SU-DHL-6 (cell line): ENCODE measurements at regions not wholly inside any gene's neighbourhood (a gene's known extent, or its start where the extent isn't known, plus 50 kb on each side); places are given as distances from the start of the nearest gene placed in this dataset.
"Not testable (repeated sequence)": the region's sequence is repeated elsewhere in the genome, so short reads cannot be mapped to it uniquely, and the experiment has no call there.

Experiments
- H2AFZ ChIP-seq: fragments of 200-600 bp; sonication (generic); 2 replicates; pipeline ENCODE4 v1.6.1; 2014; ENCODE audit warnings: low read depth, mild to moderate bottlenecking, moderate library complexity, mixed read lengths, antibody characterized with exemption, low read length; ENCODE audit not compliant: severe bottlenecking
- H3F3A ChIP-seq: fragments of 200-600 bp; shearing (Covaris generic); 2 replicates; pipeline ENCODE4 v1.6.0; 2016; ENCODE audit warnings: antibody characterized with exemption, mild to moderate bottlenecking; ENCODE audit not compliant: insufficient read depth
- H3K27ac ChIP-seq: fragments of 200-600 bp; sonication (generic); 2 replicates; pipeline ENCODE4 v1.5.1; 2016; ENCODE audit warnings: low read depth, mild to moderate bottlenecking, low read length, moderate library complexity, mixed read lengths
- H3K27me3 ChIP-seq: fragments of 200-600 bp; sonication (generic), shearing (Covaris generic); 2 replicates; pipeline ENCODE4 v1.6.0; 2014; ENCODE audit warnings: mild to moderate bottlenecking, low read length
- H3K36me3 ChIP-seq: fragments of 200-600 bp; sonication (generic); 2 replicates; pipeline ENCODE4 v1.6.1; 2014; ENCODE audit warnings: mild to moderate bottlenecking, low read length, mixed read lengths
- H3K4me2 ChIP-seq: fragments of 300-600, 200-600 bp; shearing (Covaris generic), sonication (generic); 2 replicates; pipeline ENCODE4 v1.6.0; 2014; ENCODE audit warnings: low read length, low read depth, mild to moderate bottlenecking; ENCODE audit not compliant: poor library complexity, severe bottlenecking
- H3K4me3 ChIP-seq: fragments of 200-600 bp; sonication (generic); 2 replicates; pipeline ENCODE4 v1.5.1; 2014; ENCODE audit warnings: antibody characterized with exemption, low read length, mild to moderate bottlenecking, mixed read lengths; ENCODE audit not compliant: insufficient read depth, poor library complexity, severe bottlenecking
- H3K79me2 ChIP-seq: fragments of 200-600 bp; sonication (generic); 2 replicates; pipeline ENCODE4 v1.6.1; 2014; ENCODE audit warnings: mild to moderate bottlenecking, low read length, moderate library complexity; ENCODE audit not compliant: insufficient read depth
- H3K9ac ChIP-seq: fragments of 200-600 bp; sonication (generic); 2 replicates; pipeline ENCODE4 v1.7.0; 2014; ENCODE audit warnings: mild to moderate bottlenecking, low read length
- H3K9me2 ChIP-seq: fragments of 200-600 bp; sonication (generic); replicated peaks from 2 replicates; pipeline ENCODE4 v1.6.1; 2014; ENCODE audit warnings: low read length; ENCODE audit not compliant: insufficient read depth
- H3K9me3 ChIP-seq: fragments of 200-600 bp; sonication (generic); 2 replicates; pipeline ENCODE4 v1.6.1; 2014; ENCODE audit warnings: low read length, mixed read lengths; ENCODE audit not compliant: insufficient read depth
- H4K20me1 ChIP-seq: fragments of 200-600 bp; sonication (generic); 2 replicates; pipeline ENCODE4 v1.6.1; 2014; ENCODE audit warnings: low read depth, mild to moderate bottlenecking, antibody characterized with exemption, low read length, moderate library complexity, mixed read lengths

DNA sequence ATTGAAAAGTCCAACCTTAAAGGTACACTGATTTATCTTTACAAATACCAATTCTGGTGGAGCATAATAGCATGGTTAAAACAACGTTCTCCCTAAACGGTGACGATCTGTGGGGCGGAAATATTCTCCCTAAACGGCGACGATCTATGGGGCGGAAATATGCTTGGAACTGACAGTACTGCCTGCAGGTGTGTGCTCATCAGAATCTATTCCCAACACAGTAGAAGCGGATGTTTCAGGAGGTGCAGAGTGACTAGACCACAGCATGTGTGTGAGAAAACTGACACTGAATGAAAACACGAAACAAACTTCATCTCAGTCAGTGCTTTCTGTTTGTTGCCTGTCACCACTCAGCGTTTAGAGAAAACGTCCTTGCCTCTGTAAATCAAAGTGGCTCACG, 210.0 kb downstream of the BANP start:
- not testable (repeated sequence) for H3K36me3 ChIP-seq, H3K4me2 ChIP-seq, H3K9me3 ChIP-seq, H3K27ac ChIP-seq, H4K20me1 ChIP-seq, H3K9ac ChIP-seq, H3F3A ChIP-seq, H2AFZ ChIP-seq, H3K27me3 ChIP-seq, H3K4me3 ChIP-seq, H3K9me2 ChIP-seq, H3K79me2 ChIP-seq

DNA sequence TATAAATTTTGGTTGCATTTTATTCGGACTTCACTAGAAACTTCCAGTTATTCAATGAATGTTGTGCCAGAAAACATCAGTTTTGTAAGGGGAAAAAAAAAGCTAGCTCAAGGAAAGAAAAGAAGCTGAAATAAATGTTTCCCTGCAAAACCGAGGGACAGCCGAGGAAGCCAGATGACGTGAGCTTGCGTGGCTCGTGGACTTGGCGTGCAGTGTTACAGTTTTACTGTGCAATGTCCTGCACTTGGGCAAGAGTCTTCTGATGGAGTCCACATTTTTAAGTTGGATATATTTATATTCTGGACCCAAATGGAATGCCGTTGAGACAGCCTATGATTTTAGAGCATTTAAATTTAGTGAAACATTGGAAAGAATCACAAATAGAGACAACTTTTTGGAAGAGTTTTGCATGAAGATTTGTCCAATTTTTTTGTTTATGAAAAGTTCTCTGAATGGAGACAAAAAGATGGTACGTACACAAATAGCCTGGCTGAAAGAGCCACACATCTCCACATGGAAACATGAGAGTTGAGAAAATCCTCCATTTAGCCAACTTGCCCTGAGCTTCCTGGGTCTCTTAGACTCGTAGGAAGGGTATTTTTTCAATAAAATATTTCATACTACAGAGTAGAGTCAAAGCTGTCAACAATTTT, 210.5 kb downstream of the BANP start:
- not testable (repeated sequence) for H3F3A ChIP-seq, H3K79me2 ChIP-seq, H3K4me3 ChIP-seq, H4K20me1 ChIP-seq, H3K9me3 ChIP-seq, H3K4me2 ChIP-seq, H3K9me2 ChIP-seq, H3K36me3 ChIP-seq, H2AFZ ChIP-seq, H3K9ac ChIP-seq, H3K27me3 ChIP-seq, H3K27ac ChIP-seq

DNA sequence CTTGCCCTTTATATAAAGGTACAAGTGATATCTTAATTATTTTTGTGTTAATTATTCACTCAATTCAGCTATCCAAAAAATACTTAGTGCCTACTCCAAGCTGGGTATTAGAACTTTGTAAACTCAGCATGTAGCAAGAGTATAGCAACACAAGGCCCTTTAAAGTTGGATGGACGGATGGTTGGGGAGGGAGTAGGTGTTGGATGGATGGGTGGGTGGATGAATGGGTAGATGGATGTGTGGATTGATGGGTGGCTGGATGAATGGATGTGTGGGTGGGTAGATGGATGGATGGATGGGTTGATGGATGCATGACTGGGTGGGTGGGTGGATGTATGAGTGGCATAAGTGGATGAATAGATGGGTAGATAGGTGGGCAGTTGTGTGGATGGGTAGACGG, 211.5 kb downstream of the BANP start:
- H3K9me3 ChIP-seq, H3K9ac ChIP-seq, H3K4me2 ChIP-seq, H4K20me1 ChIP-seq, H2AFZ ChIP-seq, H3F3A ChIP-seq, H3K36me3 ChIP-seq, H3K27ac ChIP-seq, H3K4me3 ChIP-seq, H3K9me2 ChIP-seq, H3K79me2 ChIP-seq, H3K27me3 ChIP-seq: not testable (repeated sequence)

DNA sequence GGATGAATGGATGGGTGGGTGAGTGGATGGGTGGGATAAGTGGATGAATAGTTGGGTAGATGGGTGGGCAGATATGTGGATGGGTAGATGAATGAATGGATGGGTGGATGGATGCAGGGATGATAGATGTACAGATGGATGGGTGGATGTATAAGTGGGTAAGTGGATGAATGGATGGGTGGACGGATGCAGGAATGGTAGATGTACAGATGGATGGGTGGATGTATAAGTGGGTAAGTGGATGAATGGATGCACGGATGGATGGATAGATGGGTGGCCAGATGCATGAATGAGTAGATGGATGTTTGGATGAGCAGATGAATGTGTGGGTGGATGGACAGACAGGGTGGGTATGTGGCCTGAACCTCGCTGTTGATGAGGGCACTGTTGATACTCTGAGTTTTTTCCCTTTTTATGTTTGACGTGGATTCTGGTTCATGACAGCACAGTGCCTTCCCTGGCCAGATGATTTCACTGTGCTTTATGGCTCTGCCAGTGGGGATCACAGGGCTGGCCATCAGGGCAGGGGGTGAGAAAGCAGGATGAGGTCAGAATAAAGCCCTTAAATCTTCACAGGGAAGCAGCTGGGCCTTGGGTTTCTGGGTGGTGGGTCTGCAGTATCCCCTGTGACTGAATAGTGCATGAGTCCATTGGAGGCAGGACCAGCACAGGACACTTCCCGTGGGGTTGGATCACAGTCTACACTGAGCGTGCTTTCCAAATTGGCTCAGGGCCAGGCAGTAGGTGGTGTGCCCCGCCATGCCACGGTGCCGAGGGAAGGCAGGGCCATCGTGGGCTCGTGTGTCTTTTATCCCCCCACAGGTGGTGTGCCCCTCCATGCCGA, 213.2 kb downstream of the BANP start:
- not testable (repeated sequence) for H3K27me3 ChIP-seq, H3K9me3 ChIP-seq, H3K9ac ChIP-seq, H3K27ac ChIP-seq, H3K4me2 ChIP-seq, H4K20me1 ChIP-seq, H3K36me3 ChIP-seq, H3F3A ChIP-seq, H3K9me2 ChIP-seq, H2AFZ ChIP-seq, H3K79me2 ChIP-seq, H3K4me3 ChIP-seq

DNA sequence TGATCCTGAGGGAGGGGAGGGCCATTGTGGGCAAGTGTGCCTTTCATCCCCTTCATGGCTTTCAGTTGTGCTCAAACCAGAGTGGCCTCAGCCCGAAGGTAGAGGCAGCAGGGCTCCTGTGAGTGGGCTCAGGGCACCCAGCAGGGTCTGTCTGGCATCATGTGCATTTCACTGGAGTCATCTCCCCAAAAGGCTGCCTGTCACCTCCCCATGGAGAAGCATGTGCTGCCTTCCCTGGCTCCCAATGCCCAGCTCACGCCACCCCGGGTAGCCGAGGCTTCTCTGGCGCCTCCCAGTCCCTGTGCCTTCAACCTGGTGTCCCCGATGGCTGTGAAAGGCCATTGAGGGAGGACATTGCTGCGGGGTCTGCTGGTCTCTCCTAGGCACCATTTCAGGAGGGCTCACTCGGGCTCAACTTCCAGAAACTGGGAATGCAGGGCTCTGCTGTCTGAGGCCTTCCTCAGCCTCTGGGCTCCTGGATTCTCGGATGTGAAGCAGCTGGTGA, 213.9 kb downstream of the BANP start:
- H3K36me3 ChIP-seq, H3K79me2 ChIP-seq, H3K4me3 ChIP-seq, H3K27me3 ChIP-seq, H3K9ac ChIP-seq, H3K9me3 ChIP-seq, H4K20me1 ChIP-seq, H3F3A ChIP-seq, H2AFZ ChIP-seq, H3K4me2 ChIP-seq, H3K9me2 ChIP-seq, H3K27ac ChIP-seq: not testable (repeated sequence)

DNA sequence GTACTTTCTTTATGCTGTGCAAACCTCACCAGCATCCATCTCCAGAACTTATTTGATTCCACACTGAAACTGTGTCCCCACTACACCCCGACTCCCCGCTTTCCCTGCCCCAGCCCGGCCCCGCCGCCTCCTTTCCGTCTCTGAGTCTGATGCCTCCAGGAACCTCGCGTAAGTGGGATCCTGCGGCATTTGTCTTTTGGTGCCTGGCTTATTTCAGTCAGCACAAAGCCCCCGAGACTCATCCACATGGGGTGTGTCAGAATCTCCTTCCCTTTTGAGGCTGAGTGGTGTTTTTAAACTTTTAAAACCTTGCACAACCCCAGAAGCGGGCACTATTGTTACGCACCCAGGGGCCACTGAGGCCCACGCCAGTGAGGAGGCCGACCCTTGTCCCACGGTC, 214.4 kb downstream of the BANP start:
- not testable (repeated sequence) for H3K9ac ChIP-seq, H3K79me2 ChIP-seq, H4K20me1 ChIP-seq, H3K27ac ChIP-seq, H3K9me2 ChIP-seq, H3K4me3 ChIP-seq, H3K27me3 ChIP-seq, H3F3A ChIP-seq, H3K4me2 ChIP-seq, H3K9me3 ChIP-seq, H2AFZ ChIP-seq, H3K36me3 ChIP-seq

DNA sequence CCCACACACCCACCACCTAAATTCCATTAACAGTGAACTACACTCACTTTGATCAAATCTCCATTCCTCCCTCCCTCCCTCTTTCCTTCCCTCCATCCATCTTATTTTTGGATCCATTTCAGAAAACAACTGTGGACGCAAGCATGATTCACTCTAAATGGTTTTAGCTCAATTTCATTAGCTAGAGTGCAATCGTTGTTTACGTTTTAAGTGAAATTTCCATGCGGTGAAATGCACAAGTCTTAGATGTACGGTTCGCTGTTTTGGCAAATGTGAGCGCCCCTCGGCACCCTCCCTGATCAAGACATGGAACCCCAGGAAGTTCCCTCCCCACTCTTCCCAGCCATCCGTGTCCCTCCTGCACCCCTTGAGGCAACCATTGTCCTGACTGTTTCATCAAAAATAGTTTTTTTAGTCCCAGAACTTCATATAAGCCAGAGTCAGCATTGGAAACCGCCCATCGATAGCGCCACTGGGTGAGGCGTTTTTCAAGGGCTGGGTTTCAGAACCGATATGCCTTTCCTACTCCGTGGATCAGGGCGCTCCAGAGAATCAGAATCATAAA, 215.1 kb downstream of the BANP start:
- not testable (repeated sequence) for H3K79me2 ChIP-seq, H3F3A ChIP-seq, H2AFZ ChIP-seq, H3K9ac ChIP-seq, H3K9me2 ChIP-seq, H3K36me3 ChIP-seq, H3K9me3 ChIP-seq, H3K4me2 ChIP-seq, H3K27me3 ChIP-seq, H3K4me3 ChIP-seq, H3K27ac ChIP-seq, H4K20me1 ChIP-seq
